Esophagus squamous epithelium (tissue), 4 donors: ENCODE measurements at regions not wholly inside any gene's neighbourhood (a gene's known extent, or its start where the extent isn't known, plus 50 kb on each side); places are given as distances from the start of the nearest gene placed in this dataset.
"Not testable (repeated sequence)": the region's sequence is repeated elsewhere in the genome, so short reads cannot be mapped to it uniquely, and the experiment has no call there.

Experiments used
- CTCF ChIP-seq, 6 experiments: fragments of 450-650 bp in 4 of 6; fragments of 200-600 bp in 2 of 6; sonication (generic) in 2 of 6; IDR thresholded peaks; one replicate each; pipeline ENCODE4 v1.5.1; 2016 to 2019; ENCODE audit warnings: antibody characterized with exemption in 6 of 6, mild to moderate bottlenecking in 4 of 6, moderate library complexity in 4 of 6
- POLR2A ChIP-seq, 4 donors: fragments of 450-650 bp; IDR thresholded peaks; one replicate each; pipeline ENCODE4 v1.6.1; 2017; ENCODE audit warnings: antibody characterized with exemption in 4 of 4, mild to moderate bottlenecking in 4 of 4, moderate library complexity in 3 of 4

- not testable (repeated sequence) for TF ChIP-seq CTCF, POLR2A (IDR thresholded peaks at IDR 0.05)
Measured at GRCh38 chr2:144622373-144622772, 102.5 kb upstream of the ZEB2 start.
